GM23338 (cell line): ENCODE measurements at regions not wholly inside any gene's neighbourhood (a gene's known extent, or its start where the extent isn't known, plus 50 kb on each side); places are given as distances from the start of the nearest gene placed in this dataset.
A peak's percentile ranks its signal among the peaks of the same experiment; 100 is the strongest.

Experiments
- ATAC-seq: fragments of 200-7000 bp; cut with Tn5 transposase; 3 replicates; pipeline ENCODE4 v1.9.1; 2020
- DNase-seq: peaks from one replicate; pipeline ENCODE4 v3.0.0-alpha.2; 2015; ENCODE audit warnings: low spot score
- H2AFZ ChIP-seq: fragments of 200-600 bp; sonication (generic); 2 replicates; pipeline ENCODE4 v1.8.0; 2016; ENCODE audit warnings: antibody characterized with exemption, mild to moderate bottlenecking, moderate library complexity
- H3F3A ChIP-seq: fragments of 200-600 bp; sonication (generic); replicated peaks from 2 replicates; pipeline ENCODE4 v1.8.0; 2017; ENCODE audit warnings: antibody characterized with exemption, mixed run types, low read depth
- H3K27ac ChIP-seq: fragments of 200-600 bp; sonication (generic); 2 replicates; pipeline ENCODE4 v1.6.1; 2016; ENCODE audit warnings: low read depth
- H3K27me3 ChIP-seq: fragments of 200-600 bp; sonication (generic); 2 replicates; pipeline ENCODE4 v1.8.0; 2016; ENCODE audit warnings: mild to moderate bottlenecking, mixed run types, moderate library complexity; ENCODE audit not compliant: insufficient read depth
- H3K36me3 ChIP-seq: fragments of 200-600 bp; sonication (generic); 2 replicates; pipeline ENCODE4 v1.8.0; 2016; ENCODE audit warnings: mild to moderate bottlenecking; ENCODE audit not compliant: insufficient read depth
- H3K4me1 ChIP-seq: fragments of 200-600 bp; sonication (generic); 2 replicates; pipeline ENCODE4 v1.8.0; 2016; ENCODE audit warnings: mild to moderate bottlenecking, moderate library complexity; ENCODE audit not compliant: insufficient read depth
- H3K4me2 ChIP-seq: fragments of 200-600 bp; sonication (generic); 2 replicates; pipeline ENCODE4 v1.7.1; 2017; ENCODE audit warnings: mixed run types
- H3K4me3 ChIP-seq: fragments of 200-600 bp; sonication (generic); 2 replicates; pipeline ENCODE4 v1.6.1; 2016; ENCODE audit warnings: mixed run types
- H3K79me2 ChIP-seq: fragments of 200-600 bp; sonication (generic); replicated peaks from 2 replicates; pipeline ENCODE4 v1.8.0; 2017; ENCODE audit warnings: mild to moderate bottlenecking; ENCODE audit not compliant: insufficient read depth
- H3K9me2 ChIP-seq: fragments of 200-600 bp; sonication (generic); 2 replicates; pipeline ENCODE4 v1.8.0; 2017; ENCODE audit not compliant: insufficient read depth
- H4K20me1 ChIP-seq: fragments of 200-600 bp; sonication (generic); replicated peaks from 2 replicates; pipeline ENCODE4 v1.8.0; 2017; ENCODE audit warnings: mild to moderate bottlenecking; ENCODE audit not compliant: insufficient read depth
- H3K27ac Mint-ChIP-seq: 2 replicates; pipeline ENCODE4 v1.8.0; 2020; ENCODE audit warnings: inconsistent platforms, mild to moderate bottlenecking, moderate library complexity, mixed read lengths
- H3K27me3 Mint-ChIP-seq: 3 replicates; pipeline ENCODE4 v1.8.0; 2022; ENCODE audit warnings: low read depth, mild to moderate bottlenecking, moderate library complexity, mixed read lengths, inconsistent platforms; ENCODE audit not compliant: insufficient read depth, poor library complexity
- H3K36me3 Mint-ChIP-seq: 3 replicates; pipeline ENCODE4 v1.8.0; 2021; ENCODE audit warnings: low read depth, mild to moderate bottlenecking, inconsistent platforms, moderate library complexity, mixed read lengths
- H3K4me1 Mint-ChIP-seq: 3 replicates; pipeline ENCODE4 v1.8.0; 2020; ENCODE audit warnings: mild to moderate bottlenecking, inconsistent platforms, mixed read lengths
- H3K4me3 Mint-ChIP-seq: 3 replicates; pipeline ENCODE4 v1.8.0; 2021; ENCODE audit warnings: moderate library complexity, mild to moderate bottlenecking, inconsistent platforms, mixed read lengths
- H3K9me3 Mint-ChIP-seq: 3 replicates; pipeline ENCODE4 v1.8.0; 2020; ENCODE audit warnings: moderate library complexity, mild to moderate bottlenecking, inconsistent platforms, mixed read lengths
- CTCF ChIP-seq, 2 experiments: fragments of 200-600 bp in 1 of 2; sonication (generic) in 1 of 2; conservative IDR thresholded peaks; 2 replicates each; pipeline versions ENCODE4 v1.5.1 to v1.6.1; 2016 to 2017; ENCODE audit warnings: antibody characterized with exemption in 2 of 2, low read depth in 2 of 2, mild to moderate bottlenecking in 2 of 2, moderate library complexity in 1 of 2
- ETS1 ChIP-seq: IDR thresholded peaks from 2 replicates; pipeline ENCODE4 v1.6.1; 2016; ENCODE audit warnings: antibody characterized with exemption
- EZH2 ChIP-seq: fragments of 200-600 bp; sonication (generic); IDR thresholded peaks from one replicate; pipeline ENCODE4 v1.8.0; 2017; ENCODE audit warnings: antibody characterized with exemption, mild to moderate bottlenecking, low read depth; ENCODE audit not compliant: unreplicated experiment
- EZH2phosphoT487 ChIP-seq: fragments of 200-600 bp; sonication (generic); IDR thresholded peaks from one replicate; pipeline ENCODE4 v1.8.1; 2018; ENCODE audit warnings: antibody characterized with exemption; ENCODE audit not compliant: unreplicated experiment
- NANOG ChIP-seq: IDR thresholded peaks from 2 replicates; pipeline ENCODE4 v1.6.1; 2016; ENCODE audit warnings: antibody characterized with exemption, borderline replicate concordance
- POLR2AphosphoS5 ChIP-seq: IDR thresholded peaks from 2 replicates; pipeline ENCODE4 v1.6.1; 2016; ENCODE audit warnings: antibody characterized with exemption, low read depth
- STAT1 ChIP-seq: IDR thresholded peaks from one replicate; pipeline ENCODE4 v1.6.1; 2016; ENCODE audit warnings: antibody characterized with exemption; ENCODE audit not compliant: unreplicated experiment
- ZNF114 ChIP-seq: fragments of 250-450 bp; sonication (Bioruptor Pico); IDR thresholded peaks from 2 replicates; pipeline ENCODE4 v1.5.0; 2020; ENCODE audit warnings: mild to moderate bottlenecking, moderate library complexity
- ZNF331 ChIP-seq: fragments of 250-450 bp; sonication (Bioruptor Pico); IDR thresholded peaks from 2 replicates; pipeline ENCODE4 v1.5.0; 2020; ENCODE audit warnings: low read depth, mild to moderate bottlenecking, moderate library complexity
- TF ChIP-seq, protein P1 (sequence below): IDR thresholded peaks from one replicate; pipeline ENCODE4 v1.6.1; 2018; ENCODE audit warnings: antibody characterized with exemption; ENCODE audit not compliant: unreplicated experiment
- TF ChIP-seq, protein P2 (sequence below): fragments of 250-450 bp; sonication (Bioruptor Pico); IDR thresholded peaks from 2 replicates; pipeline ENCODE4 v1.5.0; 2020; ENCODE audit warnings: mild to moderate bottlenecking, moderate library complexity

- Histone ChIP-seq H3K27ac (no peak overlapping the region), H3K27me3 (no peaks in the 10 kb centered on the region), H3K36me3 (no peaks in the 10 kb centered on the region), H3F3A (no peaks in the 10 kb centered on the region), H3K4me3 (no peak overlapping the region), H4K20me1 (no peaks in the 10 kb centered on the region), H2AFZ (peak overlapping the region; percentile 72), H3K4me1 (no peaks in the 10 kb centered on the region), H3K4me2 (no peak overlapping the region), H3K9me2 (0 out of 2 replicates have a peak, but pooled peaks cover 3% of the 10 kb centered on the region), H3K79me2 (no peaks in the 10 kb centered on the region)
- Mint-ChIP-seq H3K36me3 (no peaks in the 10 kb centered on the region), H3K27ac (no peak overlapping the region), H3K27me3 (peaks cover 1% of the 10 kb centered on the region), H3K4me1 (no peaks in the 10 kb centered on the region), H3K4me3 (no peak overlapping the region), H3K9me3 (peaks cover 5% of the 10 kb centered on the region; the same call in 2 of the 3 replicates)
- DNase-seq (no peak), ATAC-seq (no peak)
- TF ChIP-seq NANOG (no peak), POLR2AphosphoS5 (no peak), ZNF331 (no peak), CTCF (conservative IDR thresholded peaks at IDR 0.05; ENCODE audit: low read depth in 2 of 2) (no peak), EZH2 (no peak), ETS1 (no peak), STAT1 (no peak), ZNF114 (CRISPR knock-in tag) (no peak), EZH2phosphoT487 (no peak)
- TF ChIP-seq, protein P1, sequence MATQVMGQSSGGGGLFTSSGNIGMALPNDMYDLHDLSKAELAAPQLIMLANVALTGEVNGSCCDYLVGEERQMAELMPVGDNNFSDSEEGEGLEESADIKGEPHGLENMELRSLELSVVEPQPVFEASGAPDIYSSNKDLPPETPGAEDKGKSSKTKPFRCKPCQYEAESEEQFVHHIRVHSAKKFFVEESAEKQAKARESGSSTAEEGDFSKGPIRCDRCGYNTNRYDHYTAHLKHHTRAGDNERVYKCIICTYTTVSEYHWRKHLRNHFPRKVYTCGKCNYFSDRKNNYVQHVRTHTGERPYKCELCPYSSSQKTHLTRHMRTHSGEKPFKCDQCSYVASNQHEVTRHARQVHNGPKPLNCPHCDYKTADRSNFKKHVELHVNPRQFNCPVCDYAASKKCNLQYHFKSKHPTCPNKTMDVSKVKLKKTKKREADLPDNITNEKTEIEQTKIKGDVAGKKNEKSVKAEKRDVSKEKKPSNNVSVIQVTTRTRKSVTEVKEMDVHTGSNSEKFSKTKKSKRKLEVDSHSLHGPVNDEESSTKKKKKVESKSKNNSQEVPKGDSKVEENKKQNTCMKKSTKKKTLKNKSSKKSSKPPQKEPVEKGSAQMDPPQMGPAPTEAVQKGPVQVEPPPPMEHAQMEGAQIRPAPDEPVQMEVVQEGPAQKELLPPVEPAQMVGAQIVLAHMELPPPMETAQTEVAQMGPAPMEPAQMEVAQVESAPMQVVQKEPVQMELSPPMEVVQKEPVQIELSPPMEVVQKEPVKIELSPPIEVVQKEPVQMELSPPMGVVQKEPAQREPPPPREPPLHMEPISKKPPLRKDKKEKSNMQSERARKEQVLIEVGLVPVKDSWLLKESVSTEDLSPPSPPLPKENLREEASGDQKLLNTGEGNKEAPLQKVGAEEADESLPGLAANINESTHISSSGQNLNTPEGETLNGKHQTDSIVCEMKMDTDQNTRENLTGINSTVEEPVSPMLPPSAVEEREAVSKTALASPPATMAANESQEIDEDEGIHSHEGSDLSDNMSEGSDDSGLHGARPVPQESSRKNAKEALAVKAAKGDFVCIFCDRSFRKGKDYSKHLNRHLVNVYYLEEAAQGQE, result no peak
- TF ChIP-seq, protein P2, sequence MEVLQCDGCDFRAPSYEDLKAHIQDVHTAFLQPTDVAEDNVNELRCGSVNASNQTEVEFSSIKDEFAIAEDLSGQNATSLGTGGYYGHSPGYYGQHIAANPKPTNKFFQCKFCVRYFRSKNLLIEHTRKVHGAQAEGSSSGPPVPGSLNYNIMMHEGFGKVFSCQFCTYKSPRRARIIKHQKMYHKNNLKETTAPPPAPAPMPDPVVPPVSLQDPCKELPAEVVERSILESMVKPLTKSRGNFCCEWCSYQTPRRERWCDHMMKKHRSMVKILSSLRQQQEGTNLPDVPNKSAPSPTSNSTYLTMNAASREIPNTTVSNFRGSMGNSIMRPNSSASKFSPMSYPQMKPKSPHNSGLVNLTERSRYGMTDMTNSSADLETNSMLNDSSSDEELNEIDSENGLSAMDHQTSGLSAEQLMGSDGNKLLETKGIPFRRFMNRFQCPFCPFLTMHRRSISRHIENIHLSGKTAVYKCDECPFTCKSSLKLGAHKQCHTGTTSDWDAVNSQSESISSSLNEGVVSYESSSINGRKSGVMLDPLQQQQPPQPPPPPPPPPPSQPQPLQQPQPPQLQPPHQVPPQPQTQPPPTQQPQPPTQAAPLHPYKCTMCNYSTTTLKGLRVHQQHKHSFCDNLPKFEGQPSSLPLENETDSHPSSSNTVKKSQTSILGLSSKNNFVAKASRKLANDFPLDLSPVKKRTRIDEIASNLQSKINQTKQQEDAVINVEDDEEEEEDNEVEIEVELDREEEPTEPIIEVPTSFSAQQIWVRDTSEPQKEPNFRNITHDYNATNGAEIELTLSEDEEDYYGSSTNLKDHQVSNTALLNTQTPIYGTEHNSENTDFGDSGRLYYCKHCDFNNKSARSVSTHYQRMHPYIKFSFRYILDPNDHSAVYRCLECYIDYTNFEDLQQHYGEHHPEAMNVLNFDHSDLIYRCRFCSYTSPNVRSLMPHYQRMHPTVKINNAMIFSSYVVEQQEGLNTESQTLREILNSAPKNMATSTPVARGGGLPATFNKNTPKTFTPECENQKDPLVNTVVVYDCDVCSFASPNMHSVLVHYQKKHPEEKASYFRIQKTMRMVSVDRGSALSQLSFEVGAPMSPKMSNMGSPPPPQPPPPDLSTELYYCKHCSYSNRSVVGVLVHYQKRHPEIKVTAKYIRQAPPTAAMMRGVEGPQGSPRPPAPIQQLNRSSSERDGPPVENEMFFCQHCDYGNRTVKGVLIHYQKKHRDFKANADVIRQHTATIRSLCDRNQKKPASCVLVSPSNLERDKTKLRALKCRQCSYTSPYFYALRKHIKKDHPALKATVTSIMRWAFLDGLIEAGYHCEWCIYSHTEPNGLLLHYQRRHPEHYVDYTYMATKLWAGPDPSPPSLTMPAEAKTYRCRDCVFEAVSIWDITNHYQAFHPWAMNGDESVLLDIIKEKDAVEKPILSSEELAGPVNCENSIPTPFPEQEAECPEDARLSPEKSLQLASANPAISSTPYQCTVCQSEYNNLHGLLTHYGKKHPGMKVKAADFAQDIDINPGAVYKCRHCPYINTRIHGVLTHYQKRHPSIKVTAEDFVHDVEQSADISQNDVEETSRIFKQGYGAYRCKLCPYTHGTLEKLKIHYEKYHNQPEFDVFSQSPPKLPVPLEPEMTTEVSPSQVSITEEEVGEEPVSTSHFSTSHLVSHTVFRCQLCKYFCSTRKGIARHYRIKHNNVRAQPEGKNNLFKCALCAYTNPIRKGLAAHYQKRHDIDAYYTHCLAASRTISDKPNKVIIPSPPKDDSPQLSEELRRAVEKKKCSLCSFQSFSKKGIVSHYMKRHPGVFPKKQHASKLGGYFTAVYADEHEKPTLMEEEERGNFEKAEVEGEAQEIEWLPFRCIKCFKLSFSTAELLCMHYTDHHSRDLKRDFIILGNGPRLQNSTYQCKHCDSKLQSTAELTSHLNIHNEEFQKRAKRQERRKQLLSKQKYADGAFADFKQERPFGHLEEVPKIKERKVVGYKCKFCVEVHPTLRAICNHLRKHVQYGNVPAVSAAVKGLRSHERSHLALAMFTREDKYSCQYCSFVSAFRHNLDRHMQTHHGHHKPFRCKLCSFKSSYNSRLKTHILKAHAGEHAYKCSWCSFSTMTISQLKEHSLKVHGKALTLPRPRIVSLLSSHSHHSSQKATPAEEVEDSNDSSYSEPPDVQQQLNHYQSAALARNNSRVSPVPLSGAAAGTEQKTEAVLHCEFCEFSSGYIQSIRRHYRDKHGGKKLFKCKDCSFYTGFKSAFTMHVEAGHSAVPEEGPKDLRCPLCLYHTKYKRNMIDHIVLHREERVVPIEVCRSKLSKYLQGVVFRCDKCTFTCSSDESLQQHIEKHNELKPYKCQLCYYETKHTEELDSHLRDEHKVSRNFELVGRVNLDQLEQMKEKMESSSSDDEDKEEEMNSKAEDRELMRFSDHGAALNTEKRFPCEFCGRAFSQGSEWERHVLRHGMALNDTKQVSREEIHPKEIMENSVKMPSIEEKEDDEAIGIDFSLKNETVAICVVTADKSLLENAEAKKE (CRISPR knock-in tag), result no peak
These were observed 217.6 kb upstream of the SAMSN1 start for GRCh38 chr21:14763695-14764064.
